Spleen (tissue), 11 donors: ENCODE measurements at regions not wholly inside any gene's neighbourhood (a gene's known extent, or its start where the extent isn't known, plus 50 kb on each side); places are given as distances from the start of the nearest gene placed in this dataset.

ENCODE experiments used
- DNase-seq: peaks from one replicate; pipeline ENCODE4 v3.0.0-alpha.2; 2020
- H3K27ac ChIP-seq, 8 donors: fragments of 200-600 bp; sonication (generic) in 7 of 8; 1 replicate in 4 of 8; 2 replicates in 4 of 8; pipeline versions ENCODE4 v1.5.0 to v1.8.0; 2016 to 2021; ENCODE audit warnings: inconsistent platforms in 4 of 8, mild to moderate bottlenecking in 4 of 8, moderate library complexity in 1 of 8
- H3K27me3 ChIP-seq, 7 donors: fragments of 200-600 bp; sonication (generic) in 6 of 7; replicated peaks in 1 of 7; 1 replicate in 4 of 7; 2 replicates in 3 of 7; pipeline versions ENCODE4 v1.5.0 to v1.8.0; 2016 to 2021; ENCODE audit warnings: inconsistent platforms in 3 of 7, mild to moderate bottlenecking in 1 of 7
- H3K36me3 ChIP-seq, 6 donors: fragments of 200-600 bp; sonication (generic) in 5 of 6; 1 replicate in 4 of 6; 2 replicates in 2 of 6; pipeline versions ENCODE4 v1.5.0 to v1.8.0; 2016 to 2021; ENCODE audit warnings: inconsistent platforms in 2 of 6
- H3K4me1 ChIP-seq, 6 donors: fragments of 200-600 bp; sonication (generic) in 5 of 6; 1 replicate in 3 of 6; 2 replicates in 3 of 6; pipeline versions ENCODE4 v1.5.0 to v1.8.0; 2016 to 2021; ENCODE audit warnings: inconsistent platforms in 3 of 6
- H3K4me3 ChIP-seq, 8 donors: fragments of 200-600 bp; sonication (generic) in 7 of 8; 1 replicate in 4 of 8; 2 replicates in 4 of 8; pipeline versions ENCODE4 v1.5.0 to v1.8.0; 2016 to 2021; ENCODE audit warnings: inconsistent platforms in 4 of 8, mild to moderate bottlenecking in 4 of 8, moderate library complexity in 2 of 8
- H3K9me3 ChIP-seq, 8 donors: fragments of 200-600 bp; sonication (generic) in 7 of 8; 1 replicate in 4 of 8; 2 replicates in 4 of 8; pipeline versions ENCODE4 v1.5.0 to v1.8.0; 2016 to 2021; ENCODE audit warnings: inconsistent platforms in 4 of 8
- CTCF ChIP-seq, 11 experiments: fragments of 200-600 bp in 7 of 11; fragments of 450-650 bp in 4 of 11; sonication (generic) in 4 of 11; IDR thresholded peaks in 8 of 11; conservative IDR thresholded peaks in 3 of 11; 1 replicate in 7 of 11; 2 replicates in 4 of 11; pipeline versions ENCODE4 v1.4.0 to v1.8.0; 2016 to 2021; ENCODE audit warnings: antibody characterized with exemption in 11 of 11, inconsistent platforms in 4 of 11, mild to moderate bottlenecking in 1 of 11
- POLR2A ChIP-seq, 3 donors: fragments of 450-650 bp; IDR thresholded peaks; one replicate each; pipeline ENCODE4 v1.5.1; 2017; ENCODE audit warnings: antibody characterized with exemption in 3 of 3, mild to moderate bottlenecking in 1 of 3
- POLR2AphosphoS5 ChIP-seq, 3 donors: sonication (generic); formaldehyde crosslinking; IDR thresholded peaks; one replicate each; pipeline ENCODE4 v1.5.1; 2017; ENCODE audit warnings: antibody characterized with exemption in 3 of 3
- WGBS, 5 donors: extraction: QIAGEN DNeasy Blood & Tissue Kit in 3 of 5; methylation state at CpG; one replicate each; pipeline versions ENCODE4 v1.1.5 to v1.1.7; 2013 to 2018; 5-methylcytosine and 5-hydroxymethylcytosine counted together
- intact Hi-C: fragments of 100-400 bp; cut with DNase I; formaldehyde crosslinking; loops from one replicate; pipeline ENCODE4 v1.15.0; 2023; ENCODE audit warnings: low total_unique reads
- donor health status: healthy with polysubstance abuse.
- donor health status: DM: no; HTN: no; CAD: no; lungs with moderate emphysema.
- donor health status: DM: no; HTN: no; CAD: no.
- donor health status: Bipolar disorder and iron deficiency.
- donor health status: healthy.
- donor health status: DM: no; HTN: no; CAD: no.
- donor health status: DM: yes; HTN: yes; CAD: no.

GRCh38 chr18:1999387-1999786, 571.9 kb downstream of the METTL4 start:
- WGBS, 5 donors, result 86 to 93% (median 87%) methylated on average over 3 of the region's 3 CpGs
- intact Hi-C loops, result no loop called here
- no peaks in the 10 kb centered on the region for H3K27me3 ChIP-seq
- no peak for DNase-seq
- H3K4me1 ChIP-seq, result no peaks in the 10 kb centered on the region
- H3K4me3 ChIP-seq, result no peak overlapping the region
- H3K9me3 ChIP-seq, result no peaks in the 10 kb centered on the region
- no peaks in the 10 kb centered on the region for H3K36me3 ChIP-seq
- no peak overlapping the region for H3K27ac ChIP-seq
- TF ChIP-seq POLR2AphosphoS5 (IDR thresholded peaks at IDR 0.05), result no peak
- TF ChIP-seq CTCF (IDR thresholded peaks at IDR 0.05 in 8 of 11, conservative IDR thresholded peaks at IDR 0.05 in 3 of 11), result no peak
- no peak for TF ChIP-seq POLR2A (IDR thresholded peaks at IDR 0.05)

GRCh38 chr18:2002151-2002550, 569.2 kb downstream of the METTL4 start:
- Histone ChIP-seq H3K4me3 (no peak overlapping the region), H3K27me3 (no peaks in the 10 kb centered on the region), H3K36me3 (no peaks in the 10 kb centered on the region), H3K27ac (no peak overlapping the region), H3K9me3 (no peaks in the 10 kb centered on the region), H3K4me1 (no peaks in the 10 kb centered on the region)
- intact Hi-C loops, result no loop called here
- TF ChIP-seq CTCF (IDR thresholded peaks at IDR 0.05 in 8 of 11, conservative IDR thresholded peaks at IDR 0.05 in 3 of 11) (no peak), POLR2AphosphoS5 (IDR thresholded peaks at IDR 0.05) (no peak), POLR2A (IDR thresholded peaks at IDR 0.05) (no peak)
- WGBS, 5 donors, result 77 to 93% (median 81%) methylated on average over 2 of the region's 2 CpGs
- DNase-seq, result no peak

GRCh38 chr18:2002604-2003003, 568.7 kb downstream of the METTL4 start:
- Histone ChIP-seq H3K27me3 (no peaks in the 10 kb centered on the region), H3K4me1 (no peaks in the 10 kb centered on the region), H3K9me3 (no peaks in the 10 kb centered on the region), H3K36me3 (no peaks in the 10 kb centered on the region), H3K4me3 (no peak overlapping the region), H3K27ac (no peak overlapping the region)
- intact Hi-C loops, result no loop called here
- TF ChIP-seq CTCF (IDR thresholded peaks at IDR 0.05 in 8 of 11, conservative IDR thresholded peaks at IDR 0.05 in 3 of 11), result no peak
- no peak for TF ChIP-seq POLR2AphosphoS5 (IDR thresholded peaks at IDR 0.05)
- no peak for TF ChIP-seq POLR2A (IDR thresholded peaks at IDR 0.05)
- WGBS, 5 donors, result 38 to 58% (median 50%) methylated on average over 7 of the region's 7 CpGs
- DNase-seq, result no peak

GRCh38 chr18:2009942-2010697, 561.2 kb downstream of the METTL4 start:
- no peak overlapping the region for H3K27ac ChIP-seq
- TF ChIP-seq CTCF (IDR thresholded peaks at IDR 0.05 in 8 of 11, conservative IDR thresholded peaks at IDR 0.05 in 3 of 11), result no peak
- TF ChIP-seq POLR2A (IDR thresholded peaks at IDR 0.05), result no peak
- TF ChIP-seq POLR2AphosphoS5 (IDR thresholded peaks at IDR 0.05), result no peak
- H3K36me3 ChIP-seq, result no peaks in the 10 kb centered on the region
- no peaks in the 10 kb centered on the region for H3K4me1 ChIP-seq
- intact Hi-C loops, result no loop called here
- no peaks in the 10 kb centered on the region for H3K27me3 ChIP-seq
- no peak overlapping the region for H3K4me3 ChIP-seq
- 60 to 80% (median 67%) methylated on average over 2 of the region's 2 CpGs for WGBS, 5 donors
- DNase-seq, result no peak
- H3K9me3 ChIP-seq, result no peaks in the 10 kb centered on the region
